Neuronal stem cell (in vitro differentiated cells): ENCODE measurements at regions not wholly inside any gene's neighbourhood (a gene's known extent, or its start where the extent isn't known, plus 50 kb on each side); places are given as distances from the start of the nearest gene placed in this dataset.

ENCODE experiments used
- DNase-seq: peaks from one replicate; pipeline ENCODE4 v3.0.0-alpha.2; 2013; ENCODE audit warnings: low spot score
- H2AFZ ChIP-seq: one replicate; pipeline ENCODE4 v1.6.1; 2013; ENCODE audit warnings: mild to moderate bottlenecking, low read length, inconsistent platforms
- H2AK5ac ChIP-seq: 2 replicates; pipeline ENCODE4 v1.6.1; 2013; ENCODE audit warnings: low read depth, mild to moderate bottlenecking, inconsistent platforms, low read length, moderate library complexity, mixed read lengths
- H2BK120ac ChIP-seq: 2 replicates; pipeline ENCODE4 v1.6.1; 2013; ENCODE audit warnings: low read depth, mild to moderate bottlenecking, inconsistent platforms, low read length, moderate library complexity, mixed read lengths
- H2BK12ac ChIP-seq: one replicate; pipeline ENCODE4 v1.6.1; 2013; ENCODE audit warnings: low read length, inconsistent platforms
- H2BK15ac ChIP-seq: 2 replicates; pipeline ENCODE4 v1.6.1; 2013; ENCODE audit warnings: mild to moderate bottlenecking, low read length, inconsistent platforms, mixed read lengths
- H2BK5ac ChIP-seq: one replicate; pipeline ENCODE4 v1.6.1; 2013; ENCODE audit warnings: inconsistent platforms, mild to moderate bottlenecking, low read length, moderate library complexity
- H3K14ac ChIP-seq: one replicate; pipeline ENCODE4 v1.6.1; 2013; ENCODE audit warnings: low read length, inconsistent platforms
- H3K18ac ChIP-seq: 2 replicates; pipeline ENCODE4 v1.6.1; 2013; ENCODE audit warnings: low read length, inconsistent platforms
- H3K23ac ChIP-seq: 2 replicates; pipeline ENCODE4 v1.6.1; 2013; ENCODE audit warnings: low read depth, mild to moderate bottlenecking, mixed read lengths, low read length, inconsistent platforms; ENCODE audit not compliant: poor library complexity
- H3K27ac ChIP-seq: replicated peaks from 3 replicates; pipeline ENCODE4 v1.5.1; 2013; ENCODE audit warnings: low read length, inconsistent platforms
- H3K27me3 ChIP-seq, 3 experiments: 2 replicates each; pipeline ENCODE4 v1.6.1; 2013; ENCODE audit warnings: low read length in 3 of 3, mild to moderate bottlenecking in 2 of 3, inconsistent platforms in 1 of 3, low read depth in 1 of 3, mixed read lengths in 1 of 3, moderate library complexity in 1 of 3; ENCODE audit not compliant: control insufficient read depth in 3 of 3, insufficient read depth in 3 of 3
- H3K36me3 ChIP-seq, 2 donors: replicated peaks in 1 of 2; 2 replicates each; pipeline ENCODE4 v1.6.1; 2013; ENCODE audit warnings: low read length in 2 of 2; ENCODE audit not compliant: control insufficient read depth in 2 of 2, insufficient read depth in 2 of 2
- H3K4ac ChIP-seq: 2 replicates; pipeline ENCODE4 v1.6.1; 2013; ENCODE audit warnings: inconsistent platforms, mild to moderate bottlenecking, low read length, moderate library complexity
- H3K4me1 ChIP-seq, 2 donors: 1 replicate in 1 of 2; 2 replicates in 1 of 2; pipeline ENCODE4 v1.6.1; 2013; ENCODE audit warnings: low read length in 2 of 2, low read depth in 1 of 2; ENCODE audit not compliant: control insufficient read depth in 2 of 2, insufficient read depth in 1 of 2
- H3K4me2 ChIP-seq: one replicate; pipeline ENCODE4 v1.6.1; 2013; ENCODE audit warnings: mild to moderate bottlenecking, low read length, inconsistent platforms; ENCODE audit not compliant: insufficient read depth, poor library complexity, severe bottlenecking
- H3K4me3 ChIP-seq, 2 donors: 2 replicates each; pipeline ENCODE4 v1.5.1; 2013; ENCODE audit warnings: low read length in 2 of 2, mild to moderate bottlenecking in 2 of 2, inconsistent platforms in 1 of 2, moderate library complexity in 1 of 2
- H3K79me1 ChIP-seq: one replicate; pipeline ENCODE4 v1.6.1; 2013; ENCODE audit warnings: low read depth, mild to moderate bottlenecking, inconsistent platforms, low read length, moderate library complexity
- H3K9ac ChIP-seq: one replicate; pipeline ENCODE4 v1.6.1; 2013; ENCODE audit warnings: mild to moderate bottlenecking, low read depth, low read length, inconsistent platforms; ENCODE audit not compliant: poor library complexity
- H3K9me3 ChIP-seq, 2 donors: replicated peaks in 1 of 2; 2 replicates each; pipeline versions ENCODE3 to v1.6.1; 2013; ENCODE audit warnings: low read length in 2 of 2, mild to moderate bottlenecking in 2 of 2, inconsistent platforms in 1 of 2, low read depth in 1 of 2, mixed read lengths in 1 of 2, moderate library complexity in 1 of 2; ENCODE audit not compliant: control insufficient read depth in 2 of 2, insufficient read depth in 1 of 2
- H4K8ac ChIP-seq: one replicate; pipeline ENCODE4 v1.6.1; 2013; ENCODE audit warnings: low read depth, mild to moderate bottlenecking, inconsistent platforms, low read length, moderate library complexity
- H4K91ac ChIP-seq: one replicate; pipeline ENCODE4 v1.6.1; 2013; ENCODE audit warnings: low read length, low read depth, mild to moderate bottlenecking, inconsistent platforms; ENCODE audit not compliant: poor library complexity
- WGBS, 2 donors: extraction: QIAGEN DNeasy Blood & Tissue Kit; methylation state at CpG; one replicate each; pipeline ENCODE4 v1.1.7; 2013; ENCODE audit warnings: missing lambda C conversion rate in 2 of 2, mixed read lengths in 1 of 2; ENCODE audit not compliant: insufficient read length in 2 of 2, insufficient replicate concordance in 1 of 2; ENCODE audit errors: extremely low coverage in 2 of 2; 5-methylcytosine and 5-hydroxymethylcytosine counted together

- H3K4me2 ChIP-seq = no peak overlapping the region
- no peaks in the 10 kb centered on the region for H3K36me3 ChIP-seq
- H3K23ac ChIP-seq = no peak overlapping the region
- no peak overlapping the region for H2AK5ac ChIP-seq
- H2BK12ac ChIP-seq = no peak overlapping the region
- no peak overlapping the region for H3K14ac ChIP-seq
- H2BK5ac ChIP-seq = no peak overlapping the region
- no peak overlapping the region for H2BK15ac ChIP-seq
- no peak overlapping the region for H2AFZ ChIP-seq
- no peaks in the 10 kb centered on the region for H3K9me3 ChIP-seq
- H2BK120ac ChIP-seq = no peak overlapping the region
- DNase-seq = no peak
- H3K27ac ChIP-seq = no peak overlapping the region
- H3K9ac ChIP-seq = no peak overlapping the region
- H3K18ac ChIP-seq = no peak overlapping the region
- no peaks in the 10 kb centered on the region for H3K79me1 ChIP-seq
- H3K4me1 ChIP-seq = no peaks in the 10 kb centered on the region
- no peak overlapping the region for H3K4ac ChIP-seq
- no peak overlapping the region for H4K8ac ChIP-seq
- no peaks in the 10 kb centered on the region for H3K27me3 ChIP-seq
- no CpG with 5 or more reads among the region's 3 CpGs for WGBS, 2 donors
- no peak overlapping the region for H4K91ac ChIP-seq
- H3K4me3 ChIP-seq = no peak overlapping the region
These were observed 444.5 kb downstream of the PREX1 start for GRCh38 chr20:48383252-48383651.

DNA sequence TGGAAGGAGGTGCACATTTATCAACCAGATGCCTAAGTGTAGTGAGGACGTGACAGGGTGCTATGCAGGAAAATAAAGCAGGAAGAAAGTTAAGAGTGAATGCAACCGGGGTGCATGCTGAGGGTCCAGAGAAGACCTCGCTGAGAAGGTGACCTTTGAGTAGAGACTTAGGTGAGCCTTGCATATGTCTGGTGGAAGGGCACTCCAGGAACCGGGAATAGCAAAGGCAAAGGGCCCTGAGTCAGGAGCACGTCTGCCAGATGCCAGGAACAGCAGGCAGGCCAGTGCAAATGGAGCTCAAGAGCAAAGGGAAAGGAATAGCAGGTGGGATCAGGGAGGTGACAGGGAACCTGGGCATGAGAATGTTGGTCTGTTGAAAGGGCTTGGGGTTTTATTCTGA lies 445.5 kb downstream of the PREX1 start:
- Histone ChIP-seq H3K18ac (no peak overlapping the region), H3K9me3 (no peaks in the 10 kb centered on the region), H3K4me3 (no peak overlapping the region), H2BK12ac (no peak overlapping the region), H4K8ac (no peak overlapping the region), H2AK5ac (no peak overlapping the region), H4K91ac (no peak overlapping the region), H3K9ac (no peak overlapping the region), H3K4me2 (no peak overlapping the region), H3K79me1 (no peaks in the 10 kb centered on the region), H2BK120ac (no peak overlapping the region), H3K27me3 (no peaks in the 10 kb centered on the region), H3K4ac (no peak overlapping the region), H2BK15ac (no peak overlapping the region), H3K14ac (no peak overlapping the region), H2AFZ (no peak overlapping the region), H3K23ac (no peak overlapping the region), H3K4me1 (no peaks in the 10 kb centered on the region), H3K27ac (no peak overlapping the region), H2BK5ac (no peak overlapping the region), H3K36me3 (no peaks in the 10 kb centered on the region)
- DNase-seq = no peak
- WGBS, 2 donors = no CpG with 5 or more reads among the region's 5 CpGs

DNA sequence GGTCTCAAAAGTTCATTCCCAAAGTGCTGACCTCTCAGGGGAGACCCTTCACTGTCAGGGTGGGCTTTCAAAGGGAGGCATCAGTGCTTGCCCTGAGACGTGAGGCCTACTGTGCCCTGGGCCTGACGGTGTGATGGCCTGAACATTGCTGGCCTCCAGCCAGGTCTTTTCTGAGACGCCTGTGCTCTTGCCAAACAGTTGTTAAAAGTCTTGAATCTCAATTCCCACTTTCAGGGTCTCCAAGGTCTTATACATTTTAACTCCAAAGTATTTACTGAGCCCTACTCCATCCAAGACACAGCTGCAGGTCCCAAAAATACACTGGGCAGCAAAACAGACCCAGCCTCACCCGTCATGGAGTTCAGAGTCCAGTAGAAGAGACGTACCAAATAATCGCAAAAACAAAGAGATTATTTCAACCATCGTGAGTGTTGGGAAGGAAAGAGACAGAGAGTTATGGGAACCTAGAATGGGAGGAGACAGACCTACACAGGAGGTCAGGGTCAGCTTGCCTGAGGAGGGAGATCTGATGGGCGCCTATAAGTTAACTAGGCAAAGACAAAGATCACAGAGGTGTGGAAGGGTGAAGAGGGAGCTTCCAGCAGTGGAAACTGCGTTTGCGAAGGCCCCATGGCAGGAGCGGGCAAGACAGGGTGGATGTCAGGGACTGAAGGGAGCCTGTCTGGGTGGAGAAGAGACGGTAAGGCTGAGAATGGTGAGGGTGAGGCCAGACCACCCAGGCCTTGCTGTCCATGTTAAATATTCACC lies 446.3 kb downstream of the PREX1 start:
- Histone ChIP-seq H2BK5ac (no peak overlapping the region), H3K9ac (no peak overlapping the region), H3K14ac (no peak overlapping the region), H3K9me3 (no peaks in the 10 kb centered on the region), H2AK5ac (no peak overlapping the region), H4K8ac (no peak overlapping the region), H3K27me3 (no peaks in the 10 kb centered on the region), H3K4me2 (no peak overlapping the region), H3K27ac (no peak overlapping the region), H3K79me1 (no peaks in the 10 kb centered on the region), H2AFZ (no peak overlapping the region), H3K4me1 (no peaks in the 10 kb centered on the region), H3K4me3 (no peak overlapping the region), H4K91ac (no peak overlapping the region), H3K36me3 (no peaks in the 10 kb centered on the region), H3K4ac (no peak overlapping the region), H2BK120ac (no peak overlapping the region), H2BK12ac (no peak overlapping the region), H2BK15ac (no peak overlapping the region), H3K23ac (no peak overlapping the region), H3K18ac (no peak overlapping the region)
- DNase-seq = no peak
- no CpG with 5 or more reads among the region's 12 CpGs for WGBS, 2 donors

- no peaks in the 10 kb centered on the region for H3K9me3 ChIP-seq
- H4K91ac ChIP-seq = no peak overlapping the region
- no peak overlapping the region for H2AFZ ChIP-seq
- H3K4me2 ChIP-seq = no peak overlapping the region
- no peak overlapping the region for H3K27ac ChIP-seq
- H3K79me1 ChIP-seq = no peaks in the 10 kb centered on the region
- H3K4me1 ChIP-seq = peaks cover 0 to 3% of the 10 kb centered on the region in 2 donors
- no peak overlapping the region for H2BK12ac ChIP-seq
- H3K4ac ChIP-seq = no peak overlapping the region
- no peak overlapping the region for H3K4me3 ChIP-seq
- no peak overlapping the region for H2BK5ac ChIP-seq
- no peak overlapping the region for H4K8ac ChIP-seq
- H2BK120ac ChIP-seq = no peak overlapping the region
- no peak overlapping the region for H3K23ac ChIP-seq
- H3K36me3 ChIP-seq = no peaks in the 10 kb centered on the region
- no peak overlapping the region for H3K18ac ChIP-seq
- H3K27me3 ChIP-seq = no peaks in the 10 kb centered on the region
- no peak overlapping the region for H2BK15ac ChIP-seq
- DNase-seq = no peak
- no peak overlapping the region for H3K14ac ChIP-seq
- no peak overlapping the region for H3K9ac ChIP-seq
- no peak overlapping the region for H2AK5ac ChIP-seq
- no CpG with 5 or more reads among the region's 4 CpGs for WGBS, 2 donors
These were observed 447.1 kb downstream of the PREX1 start for GRCh38 chr20:48380661-48381060.
